ENCODE measurements at regions not wholly inside any gene's neighbourhood (a gene's known extent, or its start where the extent isn't known, plus 50 kb on each side); places are given as distances from the start of the nearest gene placed in this dataset.

DNA sequence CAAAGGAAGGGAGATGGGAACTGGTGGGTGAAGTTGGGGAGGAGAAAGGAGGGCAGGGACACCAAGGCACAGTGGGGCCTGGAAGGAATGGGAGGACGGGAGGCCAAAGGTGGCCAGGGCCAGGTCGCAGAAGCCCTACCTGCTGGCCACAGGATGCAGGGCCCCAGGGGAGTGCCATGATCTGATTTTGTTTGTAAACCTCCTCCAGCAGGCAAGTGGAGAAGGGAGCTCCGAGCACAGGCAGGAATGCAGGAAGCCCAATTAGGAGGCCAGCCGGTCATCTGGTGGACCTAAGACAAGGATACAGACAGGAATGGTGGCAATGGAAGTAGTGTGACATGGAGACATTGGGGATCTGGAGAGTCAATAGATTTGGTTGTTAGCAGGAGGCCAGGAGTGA, 107.0 kb upstream of the ZMIZ1 start:
- no peaks in the 10 kb centered on the region for H3K36me3 ChIP-seq (ENCODE audit: control insufficient read depth in 4 of 4, insufficient read depth in 4 of 4, low read length in 4 of 4)
- peak overlapping the region in 1 of 2 donors; percentile 23 for H3K27ac ChIP-seq (ENCODE audit: low read depth in 1 of 2, low read length in 1 of 2)
- no peaks in the 10 kb centered on the region for H3K27me3 ChIP-seq (ENCODE audit: control insufficient read depth in 3 of 3, insufficient read depth in 3 of 3, low read length in 2 of 3)
- 78 to 83% methylated on average over 4 of the region's 4 CpGs for whole genome bisulfite sequencing, 2 donors
- DNase-seq (no peak), ATAC-seq (ENCODE audit: insufficient read depth, low FRiP score) (no peak)
- TF ChIP-seq, protein P1, sequence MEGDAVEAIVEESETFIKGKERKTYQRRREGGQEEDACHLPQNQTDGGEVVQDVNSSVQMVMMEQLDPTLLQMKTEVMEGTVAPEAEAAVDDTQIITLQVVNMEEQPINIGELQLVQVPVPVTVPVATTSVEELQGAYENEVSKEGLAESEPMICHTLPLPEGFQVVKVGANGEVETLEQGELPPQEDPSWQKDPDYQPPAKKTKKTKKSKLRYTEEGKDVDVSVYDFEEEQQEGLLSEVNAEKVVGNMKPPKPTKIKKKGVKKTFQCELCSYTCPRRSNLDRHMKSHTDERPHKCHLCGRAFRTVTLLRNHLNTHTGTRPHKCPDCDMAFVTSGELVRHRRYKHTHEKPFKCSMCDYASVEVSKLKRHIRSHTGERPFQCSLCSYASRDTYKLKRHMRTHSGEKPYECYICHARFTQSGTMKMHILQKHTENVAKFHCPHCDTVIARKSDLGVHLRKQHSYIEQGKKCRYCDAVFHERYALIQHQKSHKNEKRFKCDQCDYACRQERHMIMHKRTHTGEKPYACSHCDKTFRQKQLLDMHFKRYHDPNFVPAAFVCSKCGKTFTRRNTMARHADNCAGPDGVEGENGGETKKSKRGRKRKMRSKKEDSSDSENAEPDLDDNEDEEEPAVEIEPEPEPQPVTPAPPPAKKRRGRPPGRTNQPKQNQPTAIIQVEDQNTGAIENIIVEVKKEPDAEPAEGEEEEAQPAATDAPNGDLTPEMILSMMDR (IDR thresholded peaks at IDR 0.05; ENCODE audit: control extremely low read depth, extremely low read depth) = no peak
- no peak overlapping the region for H3K4me3 ChIP-seq
- H3K9me3 ChIP-seq (ENCODE audit: control insufficient read depth in 4 of 4, insufficient read depth in 3 of 4, low read length in 3 of 4) = no peaks in the 10 kb centered on the region
- no peak overlapping the region for H3K9ac ChIP-seq (ENCODE audit: insufficient read depth in 1 of 2, low read length in 2 of 2)
- peaks cover 3 to 30% (median 14%) of the 10 kb centered on the region in 5 donors for H3K4me1 ChIP-seq (ENCODE audit: control insufficient read depth in 5 of 5, insufficient read depth in 5 of 5, low read length in 5 of 5)

DNA sequence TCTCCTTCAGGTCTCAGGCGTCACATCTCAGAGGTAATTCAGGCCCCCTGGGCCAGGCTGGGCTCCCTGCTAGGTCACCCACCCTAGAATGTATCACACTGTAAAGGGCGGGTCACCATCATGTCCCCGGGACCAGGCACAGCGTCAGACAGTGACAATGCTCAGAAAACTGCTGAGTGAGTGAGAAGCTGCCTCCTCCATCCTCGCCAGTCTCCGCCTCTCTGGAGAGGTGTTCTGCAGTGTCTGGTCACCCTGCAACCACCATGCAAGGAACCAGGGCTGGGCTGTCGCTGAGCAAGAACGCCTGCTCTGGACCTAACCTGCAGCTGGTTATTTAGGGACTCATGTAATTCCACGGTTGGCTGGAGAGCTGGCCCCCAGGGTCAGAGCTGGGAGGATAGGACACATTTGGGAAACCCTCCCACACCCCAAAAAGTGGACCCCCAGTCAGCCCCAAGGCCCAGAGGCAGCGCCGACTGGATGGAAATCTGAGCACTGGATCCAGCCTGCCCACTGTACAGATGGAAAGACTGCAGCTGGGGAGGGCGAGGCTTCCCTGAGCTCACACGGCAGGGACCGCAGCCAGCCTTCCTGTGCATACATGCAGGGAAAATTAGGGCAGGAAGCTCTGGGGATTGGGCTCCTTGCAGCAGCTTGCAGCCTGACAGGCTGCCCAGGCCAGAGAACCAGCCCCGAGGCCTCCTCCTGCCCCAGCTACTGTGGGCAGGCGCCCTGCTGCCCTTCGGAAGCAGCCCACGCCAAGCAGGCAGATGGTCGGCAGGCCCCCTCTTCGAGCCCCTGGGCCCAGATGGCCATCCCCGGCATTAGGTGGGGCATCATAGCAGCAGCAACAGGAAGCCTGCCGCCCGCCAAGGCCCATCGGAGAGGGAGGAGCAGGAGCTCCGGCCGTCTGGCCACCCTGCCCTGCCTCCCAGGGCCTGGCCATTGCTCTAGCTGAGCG, 105.4 kb upstream of the ZMIZ1 start:
- Histone ChIP-seq H3K4me1 (ENCODE audit: control insufficient read depth in 5 of 5, insufficient read depth in 5 of 5, low read length in 5 of 5) (peaks cover 3 to 30% (median 14%) of the 10 kb centered on the region in 5 donors), H3K27ac (ENCODE audit: low read depth in 1 of 2, low read length in 1 of 2) (peak overlapping the region in 1 of 2 donors; percentile 43), H3K27me3 (ENCODE audit: control insufficient read depth in 3 of 3, insufficient read depth in 3 of 3, low read length in 2 of 3) (no peaks in the 10 kb centered on the region), H3K9ac (ENCODE audit: insufficient read depth in 1 of 2, low read length in 2 of 2) (no peak overlapping the region), H3K4me3 (no peak overlapping the region), H3K36me3 (ENCODE audit: control insufficient read depth in 4 of 4, insufficient read depth in 4 of 4, low read length in 4 of 4) (no peaks in the 10 kb centered on the region), H3K9me3 (ENCODE audit: control insufficient read depth in 4 of 4, insufficient read depth in 3 of 4, low read length in 3 of 4) (no peaks in the 10 kb centered on the region)
- ATAC-seq (ENCODE audit: insufficient read depth, low FRiP score) (no peak), DNase-seq (no peak)
- TF ChIP-seq, protein P1 (IDR thresholded peaks at IDR 0.05; ENCODE audit: control extremely low read depth, extremely low read depth) = no peak
- WGBS, 2 donors = 78 to 84% methylated on average over 27 of the region's 27 CpGs

DNA sequence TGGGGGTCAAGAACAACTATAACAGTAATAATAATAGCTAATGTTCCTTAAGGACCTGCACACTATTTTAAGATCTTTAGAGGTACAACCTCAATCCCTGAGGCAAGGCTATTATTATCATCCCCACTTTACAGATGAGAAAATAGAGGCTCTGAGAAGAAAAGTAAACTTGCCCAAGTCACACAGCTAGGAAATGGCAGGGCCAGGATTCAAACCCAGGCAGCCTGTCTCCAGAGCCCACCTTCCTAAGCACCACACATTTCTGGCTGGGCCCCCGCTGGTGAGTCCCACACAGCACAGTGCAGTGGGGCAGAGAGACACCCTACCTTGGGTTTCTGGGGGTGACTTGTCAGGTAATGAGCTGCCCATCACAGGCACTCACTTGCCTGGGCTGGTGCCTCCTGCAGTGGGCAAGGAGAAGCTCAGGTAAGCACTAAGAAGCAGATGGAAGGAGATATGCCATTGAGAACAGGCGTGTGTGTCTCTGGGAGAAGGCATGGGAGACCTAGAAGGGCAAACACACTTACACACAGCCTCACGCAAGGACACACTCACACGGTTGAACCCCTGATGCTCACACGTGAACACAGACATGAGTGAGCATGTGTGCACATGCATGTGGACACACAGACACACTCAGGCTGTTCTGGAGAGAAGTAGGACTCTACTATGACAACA, 104.4 kb upstream of the ZMIZ1 start:
- no peak overlapping the region for H3K4me3 ChIP-seq
- H3K36me3 ChIP-seq (ENCODE audit: control insufficient read depth in 4 of 4, insufficient read depth in 4 of 4, low read length in 4 of 4) = no peaks in the 10 kb centered on the region
- no peak overlapping the region for H3K9ac ChIP-seq (ENCODE audit: insufficient read depth in 1 of 2, low read length in 2 of 2)
- H3K27ac ChIP-seq (ENCODE audit: low read depth in 1 of 2, low read length in 1 of 2) = no peak overlapping the region
- WGBS, 2 donors = 85 to 92% methylated on average over 5 of the region's 5 CpGs
- H3K9me3 ChIP-seq (ENCODE audit: control insufficient read depth in 4 of 4, insufficient read depth in 3 of 4, low read length in 3 of 4) = no peaks in the 10 kb centered on the region
- DNase-seq (no peak), ATAC-seq (ENCODE audit: insufficient read depth, low FRiP score) (no peak)
- no peaks in the 10 kb centered on the region for H3K27me3 ChIP-seq (ENCODE audit: control insufficient read depth in 3 of 3, insufficient read depth in 3 of 3, low read length in 2 of 3)
- TF ChIP-seq, protein P1 (IDR thresholded peaks at IDR 0.05; ENCODE audit: control extremely low read depth, extremely low read depth) = no peak
- peaks cover 3 to 25% (median 11%) of the 10 kb centered on the region in 5 donors for H3K4me1 ChIP-seq (ENCODE audit: control insufficient read depth in 5 of 5, insufficient read depth in 5 of 5, low read length in 5 of 5)

Measured in lung (tissue), 11 donors.